ENCODE measurements at regions not wholly inside any gene's neighbourhood (a gene's known extent, or its start where the extent isn't known, plus 50 kb on each side); places are given as distances from the start of the nearest gene placed in this dataset.

DNA sequence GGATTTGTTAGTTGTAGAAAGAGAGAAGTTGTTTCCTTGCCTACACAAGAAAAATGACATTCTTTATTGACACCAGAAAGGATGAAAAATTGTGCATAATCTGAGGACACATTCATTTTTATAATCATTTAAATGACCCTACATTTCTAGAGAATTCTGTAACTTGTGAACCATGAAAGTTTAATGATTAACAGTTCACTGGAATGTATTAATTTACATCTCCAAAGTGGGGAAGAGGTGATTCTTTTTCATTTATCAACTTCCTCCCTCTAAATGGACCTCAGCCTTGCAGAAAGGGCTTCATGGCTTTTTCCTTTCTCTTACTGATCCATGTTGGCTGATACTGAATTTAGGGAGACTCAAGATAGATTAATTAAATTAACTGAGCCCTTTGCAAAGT, 565.2 kb upstream of the LINC00305 start:
- Histone ChIP-seq H3K27ac (no peak overlapping the region), H3K9me3 (no peaks in the 10 kb centered on the region), H3K27me3 (no peaks in the 10 kb centered on the region), H3K4me3 (no peak overlapping the region), H3K4me1 (no peaks in the 10 kb centered on the region), H3K36me3 (no peaks in the 10 kb centered on the region)
- TF ChIP-seq, protein P1, sequence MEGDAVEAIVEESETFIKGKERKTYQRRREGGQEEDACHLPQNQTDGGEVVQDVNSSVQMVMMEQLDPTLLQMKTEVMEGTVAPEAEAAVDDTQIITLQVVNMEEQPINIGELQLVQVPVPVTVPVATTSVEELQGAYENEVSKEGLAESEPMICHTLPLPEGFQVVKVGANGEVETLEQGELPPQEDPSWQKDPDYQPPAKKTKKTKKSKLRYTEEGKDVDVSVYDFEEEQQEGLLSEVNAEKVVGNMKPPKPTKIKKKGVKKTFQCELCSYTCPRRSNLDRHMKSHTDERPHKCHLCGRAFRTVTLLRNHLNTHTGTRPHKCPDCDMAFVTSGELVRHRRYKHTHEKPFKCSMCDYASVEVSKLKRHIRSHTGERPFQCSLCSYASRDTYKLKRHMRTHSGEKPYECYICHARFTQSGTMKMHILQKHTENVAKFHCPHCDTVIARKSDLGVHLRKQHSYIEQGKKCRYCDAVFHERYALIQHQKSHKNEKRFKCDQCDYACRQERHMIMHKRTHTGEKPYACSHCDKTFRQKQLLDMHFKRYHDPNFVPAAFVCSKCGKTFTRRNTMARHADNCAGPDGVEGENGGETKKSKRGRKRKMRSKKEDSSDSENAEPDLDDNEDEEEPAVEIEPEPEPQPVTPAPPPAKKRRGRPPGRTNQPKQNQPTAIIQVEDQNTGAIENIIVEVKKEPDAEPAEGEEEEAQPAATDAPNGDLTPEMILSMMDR (IDR thresholded peaks at IDR 0.05): no peak
- DNase-seq (ENCODE audit: low spot score in 2 of 2): no peak
- intact Hi-C loops (cut with DNase I): no loop called here

DNA sequence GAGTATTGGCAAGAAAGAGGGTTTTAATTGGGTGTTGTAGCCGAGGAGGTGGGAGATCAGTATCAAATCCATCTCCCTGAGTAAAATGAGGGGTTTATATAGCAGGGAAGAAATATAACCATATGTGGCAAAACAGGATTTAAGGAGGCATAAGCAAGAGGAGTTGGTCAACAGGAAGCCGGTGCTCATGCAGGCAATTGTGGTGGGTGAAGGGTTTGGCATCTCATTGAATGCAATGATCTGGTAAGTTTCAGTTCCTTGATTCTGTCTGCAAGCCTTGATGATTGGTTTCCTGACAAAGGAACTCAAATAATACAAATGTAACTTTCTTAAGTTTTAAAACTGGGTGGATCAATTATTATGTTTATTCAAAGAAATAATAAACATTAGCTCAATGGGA, 564.4 kb upstream of the LINC00305 start:
- intact Hi-C loops (cut with DNase I): no loop called here

DNA sequence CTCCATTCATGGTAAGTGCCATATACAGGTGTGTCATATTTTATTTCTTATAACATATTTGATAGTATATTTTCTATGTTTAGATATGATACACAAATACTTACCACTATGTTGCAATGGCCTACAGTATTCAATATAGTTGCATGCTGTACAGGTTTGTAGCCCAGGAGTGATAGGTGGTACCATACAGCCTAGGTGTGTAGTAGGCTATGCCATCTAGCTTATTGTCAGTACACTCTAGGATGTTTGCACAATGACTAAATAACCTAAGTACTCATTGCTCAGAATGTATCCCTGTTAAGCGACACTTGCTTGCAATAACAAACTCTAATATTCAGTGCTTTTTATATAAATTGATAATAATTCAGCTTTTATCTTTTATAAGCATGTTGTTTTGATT, 563.1 kb upstream of the LINC00305 start:
- TF ChIP-seq, protein P1 (IDR thresholded peaks at IDR 0.05): no peak
- Histone ChIP-seq H3K4me1 (no peaks in the 10 kb centered on the region), H3K27ac (no peak overlapping the region), H3K9me3 (no peaks in the 10 kb centered on the region), H3K36me3 (no peaks in the 10 kb centered on the region), H3K27me3 (no peaks in the 10 kb centered on the region), H3K4me3 (no peak overlapping the region)
- DNase-seq (ENCODE audit: low spot score in 2 of 2): no peak
- intact Hi-C loops (cut with DNase I): no loop called here

More for the DNA sequence above, 564.4 kb upstream of the LINC00305 start:
- no peak overlapping the region for H3K27ac ChIP-seq
- no peaks in the 10 kb centered on the region for H3K4me1 ChIP-seq
- no peaks in the 10 kb centered on the region for H3K36me3 ChIP-seq
- no peaks in the 10 kb centered on the region for H3K9me3 ChIP-seq
- no peaks in the 10 kb centered on the region for H3K27me3 ChIP-seq
- no peak for DNase-seq (ENCODE audit: low spot score in 2 of 2)
- TF ChIP-seq, protein P1 (IDR thresholded peaks at IDR 0.05): no peak
- no peak overlapping the region for H3K4me3 ChIP-seq

DNA sequence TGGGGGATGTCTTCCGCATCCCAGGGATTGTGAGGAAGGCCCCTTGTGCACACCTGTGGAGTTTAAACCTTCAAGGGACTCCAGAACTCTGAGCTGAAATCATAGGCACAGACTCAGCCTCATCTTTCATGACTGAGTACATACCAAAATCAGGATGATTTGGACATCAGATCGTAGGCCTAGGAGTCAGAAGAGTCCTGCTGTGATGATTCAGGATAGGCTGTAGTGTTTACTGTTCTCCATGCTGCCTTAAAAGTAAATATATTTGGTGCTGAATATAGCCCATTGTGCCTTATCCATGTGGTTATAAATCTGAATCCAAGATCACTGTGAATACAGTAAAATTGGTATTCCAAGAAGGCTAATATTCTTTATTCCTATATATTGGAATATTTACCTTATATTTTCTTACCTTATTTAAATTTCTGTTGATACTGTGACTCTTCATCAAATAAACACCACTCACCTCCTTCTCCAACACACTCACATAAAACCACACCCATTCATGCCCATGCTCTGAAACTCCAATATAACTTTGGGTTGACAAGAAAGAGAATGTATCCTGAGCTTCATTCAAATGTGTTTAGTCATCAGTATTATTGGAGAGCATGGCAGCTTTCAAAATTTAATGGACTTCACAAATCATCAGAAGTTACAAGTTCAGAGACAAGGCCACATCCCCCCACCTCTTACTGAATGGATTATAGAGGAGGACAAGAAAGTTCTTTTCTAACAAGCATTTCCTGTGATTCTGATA, 561.4 kb upstream of the LINC00305 start:
- intact Hi-C loops (cut with DNase I): no loop called here
- TF ChIP-seq, protein P1 (IDR thresholded peaks at IDR 0.05): no peak
- no peak overlapping the region for H3K4me3 ChIP-seq

DNA sequence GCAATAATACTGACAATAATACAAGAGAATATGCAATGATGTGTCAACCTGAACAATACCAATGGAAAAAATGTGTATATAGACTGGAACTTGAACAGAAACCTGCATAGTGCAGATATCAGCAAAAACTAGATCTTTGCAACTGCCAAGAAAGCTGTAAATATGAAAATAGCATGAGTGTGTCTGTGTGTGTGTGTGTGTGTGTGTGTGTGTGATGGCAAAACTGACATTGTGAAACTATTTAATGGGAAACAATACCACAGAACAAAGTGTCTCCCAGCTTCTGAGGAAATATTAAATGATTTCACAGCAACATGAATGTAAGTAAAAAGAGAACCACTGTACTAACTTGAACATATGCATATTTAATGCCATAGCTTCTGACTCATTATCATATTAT, 558.2 kb upstream of the LINC00305 start:
- Histone ChIP-seq H3K27ac (no peak overlapping the region), H3K4me3 (no peak overlapping the region), H3K4me1 (no peaks in the 10 kb centered on the region), H3K27me3 (no peaks in the 10 kb centered on the region), H3K9me3 (no peaks in the 10 kb centered on the region), H3K36me3 (no peaks in the 10 kb centered on the region)
- TF ChIP-seq, protein P1 (IDR thresholded peaks at IDR 0.05): no peak
- no peak for DNase-seq (ENCODE audit: low spot score in 2 of 2)
- intact Hi-C loops (cut with DNase I): no loop called here

More for the DNA sequence above, 561.4 kb upstream of the LINC00305 start:
- DNase-seq (ENCODE audit: low spot score in 2 of 2): no peak
- H3K9me3 ChIP-seq: no peaks in the 10 kb centered on the region
- no peak overlapping the region for H3K27ac ChIP-seq
- no peaks in the 10 kb centered on the region for H3K27me3 ChIP-seq
- no peaks in the 10 kb centered on the region for H3K36me3 ChIP-seq
- no peaks in the 10 kb centered on the region for H3K4me1 ChIP-seq
